HG03575 (cell line): ENCODE measurements at regions not wholly inside any gene's neighbourhood (a gene's known extent, or its start where the extent isn't known, plus 50 kb on each side); places are given as distances from the start of the nearest gene placed in this dataset.

Source experiments
- ATAC-seq: cut with Tn5 transposase; IDR thresholded peaks from one replicate; pipeline ENCODE4 v1.9.1; 2021; ENCODE audit not compliant: unreplicated experiment, insufficient number of reproducible peaks, low FRiP score; ENCODE audit errors: extremely low read depth

DNA sequence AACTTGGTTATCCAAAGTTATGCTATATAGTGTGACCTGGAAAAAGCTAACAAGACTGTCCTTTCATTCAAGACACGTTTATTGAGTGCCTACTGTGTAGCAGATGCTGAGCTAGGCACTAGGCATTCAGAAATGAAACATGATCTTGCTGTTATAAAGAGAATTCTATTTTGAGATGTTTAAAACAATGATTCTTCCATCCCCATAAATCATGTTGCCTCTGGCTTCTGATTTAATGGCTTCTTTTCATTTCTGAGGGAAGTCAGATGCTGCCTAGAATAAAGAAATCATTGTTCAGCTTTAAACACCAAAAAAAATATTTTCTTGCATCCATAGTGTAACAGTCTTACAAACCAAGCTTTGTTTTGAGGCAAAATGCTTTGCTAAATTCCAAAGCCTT is 620.9 kb upstream of the UBE2E2 start:
- no peak for ATAC-seq

- ATAC-seq = no peak
Measured at GRCh38 chr3:22585504-22585903, 617.6 kb upstream of the UBE2E2 start.

- ATAC-seq = no peak
Measured at GRCh38 chr3:22585911-22586310, 617.2 kb upstream of the UBE2E2 start.

- ATAC-seq = no peak
Measured at GRCh38 chr3:22587446-22587845, 615.7 kb upstream of the UBE2E2 start.

DNA sequence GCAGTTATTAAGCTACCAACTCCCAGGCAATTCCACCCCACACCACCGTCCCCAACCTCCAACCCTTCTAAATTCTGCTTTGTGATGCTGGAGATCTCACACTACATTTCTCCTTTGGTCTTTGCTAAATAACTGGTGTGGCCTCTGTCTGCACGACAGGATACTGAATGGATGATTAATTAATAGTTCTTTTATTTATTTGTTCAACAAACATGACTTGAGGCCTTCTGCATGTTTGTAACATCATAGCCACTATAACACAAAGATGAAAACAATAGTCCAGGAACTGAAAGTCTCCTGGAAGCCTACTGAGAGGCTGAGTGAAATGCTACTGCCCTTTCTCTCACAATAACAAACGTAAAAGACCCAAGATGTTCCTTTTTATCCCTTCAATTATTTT is 609.5 kb upstream of the UBE2E2 start:
- ATAC-seq = no peak

DNA sequence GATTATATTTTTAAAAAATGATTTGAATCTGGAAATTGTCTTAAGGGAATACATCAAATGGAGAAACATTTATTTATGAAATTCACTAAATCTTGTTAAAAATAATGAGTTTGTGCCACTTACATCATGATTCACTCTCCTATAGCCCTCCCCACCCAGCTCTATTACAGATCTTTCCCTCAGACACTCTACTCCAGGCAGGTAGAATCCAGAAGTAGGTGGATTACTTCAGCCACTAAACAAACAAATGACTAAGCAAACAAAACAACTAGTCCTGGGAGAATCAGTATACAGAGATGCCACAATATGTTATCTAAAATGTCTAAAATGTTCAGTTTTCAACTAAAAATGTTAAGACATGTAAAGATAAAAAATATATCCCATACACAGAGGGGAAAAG is 608.1 kb upstream of the UBE2E2 start:
- ATAC-seq = no peak

- no peak for ATAC-seq
Measured at GRCh38 chr3:22606461-22606860, 596.7 kb upstream of the UBE2E2 start.

- ATAC-seq = no peak
Measured at GRCh38 chr3:22606938-22607337, 596.2 kb upstream of the UBE2E2 start.

DNA sequence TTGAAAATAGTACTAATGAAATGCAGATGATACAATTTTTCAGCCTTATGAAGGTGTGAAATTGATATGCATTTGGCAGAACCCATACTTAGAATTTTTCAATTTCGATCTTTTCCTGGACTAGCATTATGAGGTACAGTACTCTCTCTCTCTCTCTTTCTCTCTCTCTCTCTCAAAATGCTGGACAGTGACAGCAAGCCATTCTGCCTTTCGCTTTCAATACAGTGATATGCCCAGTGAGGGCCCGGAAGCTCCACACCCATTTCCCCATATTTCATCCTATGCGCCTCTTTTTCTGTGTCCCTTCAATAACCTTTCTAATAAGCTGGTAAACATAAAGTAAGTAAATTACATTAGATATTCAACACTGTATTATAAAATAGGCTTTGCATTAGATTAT is 595.0 kb upstream of the UBE2E2 start:
- no peak for ATAC-seq

DNA sequence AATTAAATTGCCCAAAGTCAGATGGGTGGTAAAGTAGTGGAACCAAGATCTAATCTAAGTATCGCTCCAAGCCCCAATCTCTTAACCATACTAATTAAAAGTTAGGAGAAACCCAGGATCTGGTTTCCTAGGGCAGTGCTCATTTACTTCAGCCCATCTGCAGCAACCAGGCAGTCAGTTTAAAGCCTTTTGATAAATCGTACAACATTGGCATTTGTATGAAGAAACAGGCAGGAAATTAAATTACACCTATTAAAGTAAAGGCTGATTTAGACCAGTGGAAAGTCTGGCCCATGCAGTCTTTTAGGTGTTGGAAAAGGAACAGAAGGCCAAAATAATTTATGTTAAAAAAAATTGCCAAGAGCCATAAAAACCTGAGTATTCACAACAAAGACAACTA is 594.4 kb upstream of the UBE2E2 start:
- ATAC-seq = no peak

DNA sequence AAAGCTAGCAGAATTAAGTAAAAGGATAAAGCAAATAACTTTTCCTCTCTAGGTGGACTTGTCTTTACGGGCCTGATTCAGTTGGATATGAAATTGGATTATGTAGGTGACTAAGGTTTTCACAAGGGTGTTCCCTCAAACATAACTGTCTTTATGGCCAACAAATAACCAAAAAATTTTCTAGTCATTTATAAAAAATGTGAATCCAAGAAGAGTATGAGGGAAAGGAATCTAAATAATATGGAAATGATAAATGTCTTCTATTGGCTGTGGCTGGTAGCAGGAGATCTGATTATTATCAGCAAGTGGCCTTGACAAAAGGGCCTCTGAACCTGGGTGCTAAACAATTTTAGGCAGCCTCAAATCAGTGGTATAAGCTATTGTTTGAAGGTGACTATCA is 594.0 kb upstream of the UBE2E2 start:
- no peak for ATAC-seq

GRCh38 chr3:22612927-22613326 is 590.2 kb upstream of the UBE2E2 start:
- no peak for ATAC-seq

- ATAC-seq = no peak
Measured at GRCh38 chr3:22615790-22616189, 587.3 kb upstream of the UBE2E2 start.

- no peak for ATAC-seq
Measured at GRCh38 chr3:22617372-22617771, 585.8 kb upstream of the UBE2E2 start.

GRCh38 chr3:22620498-22620897 is 582.6 kb upstream of the UBE2E2 start:
- no peak for ATAC-seq

DNA sequence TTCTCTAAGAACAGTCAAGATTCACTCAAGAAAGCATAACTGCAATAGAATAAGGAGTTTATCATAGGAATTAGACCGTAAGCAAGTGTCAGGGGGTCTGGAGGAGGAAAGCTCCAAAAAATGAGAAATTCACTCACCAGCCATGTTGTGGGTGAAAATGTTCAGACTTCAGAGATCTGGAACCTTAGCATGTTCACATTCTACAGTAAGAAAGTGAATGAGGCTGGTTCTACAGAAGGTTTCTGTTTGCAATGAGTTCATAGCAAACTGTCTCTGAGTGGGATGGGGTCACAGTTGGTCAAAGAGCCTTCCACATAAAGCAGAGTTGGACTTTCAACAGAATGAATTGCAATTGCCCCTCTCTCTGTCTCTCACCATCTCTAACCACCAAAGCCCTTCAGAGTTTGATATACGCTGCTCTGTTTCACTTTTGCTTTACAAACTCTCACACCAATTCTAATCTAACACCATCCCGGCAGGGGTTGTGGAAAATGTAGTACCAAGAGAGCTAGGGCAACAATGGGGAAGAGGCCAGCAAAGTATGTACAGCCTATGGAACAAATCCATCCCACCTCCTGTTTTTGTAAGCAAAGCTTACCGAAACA is 581.8 kb upstream of the UBE2E2 start:
- ATAC-seq = no peak

GRCh38 chr3:22627993-22628499 is 575.1 kb upstream of the UBE2E2 start:
- no peak for ATAC-seq

DNA sequence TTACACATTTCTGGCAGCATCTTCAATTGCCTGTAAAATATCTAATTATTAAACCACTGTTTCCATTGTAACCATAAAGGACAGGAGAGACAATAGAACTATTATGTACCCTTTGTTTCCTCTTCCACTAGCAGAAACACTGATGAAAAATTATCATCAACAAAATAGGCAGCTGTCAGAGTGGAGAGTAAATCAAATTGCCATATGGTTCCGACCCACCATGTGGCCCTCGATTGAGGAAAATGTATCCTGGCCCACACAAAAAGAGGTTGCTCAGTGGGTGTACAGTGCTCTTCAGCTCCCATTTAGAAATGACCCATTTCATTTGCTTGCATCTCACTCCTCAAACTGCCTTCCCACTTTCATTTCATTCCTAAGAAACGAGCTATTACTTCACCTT is 570.6 kb upstream of the UBE2E2 start:
- ATAC-seq = no peak

DNA sequence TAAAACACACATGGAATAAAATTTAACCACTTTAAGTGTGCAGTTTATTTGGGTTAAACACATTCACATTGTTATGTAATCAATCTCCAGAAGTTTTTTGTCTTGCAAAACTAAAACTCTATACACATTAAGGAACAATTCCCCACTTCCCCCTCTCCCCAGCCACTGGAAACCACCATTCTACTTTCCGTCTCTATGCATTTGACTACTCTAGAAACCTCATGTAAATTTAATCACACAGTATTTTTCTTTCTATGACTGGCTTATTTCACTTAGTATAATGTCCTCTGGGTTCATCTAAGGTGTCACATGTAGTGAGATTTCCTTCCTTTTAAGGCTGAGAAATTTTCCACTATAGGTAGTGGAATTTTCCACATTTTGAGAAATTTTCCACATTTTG is 568.7 kb upstream of the UBE2E2 start:
- ATAC-seq = no peak

GRCh38 chr3:22659651-22660475 is 543.3 kb upstream of the UBE2E2 start:
- ATAC-seq = no peak

GRCh38 chr3:22660606-22661005 is 542.5 kb upstream of the UBE2E2 start:
- ATAC-seq = no peak
